Stomach (tissue), 4 donors: ENCODE measurements at regions not wholly inside any gene's neighbourhood (a gene's known extent, or its start where the extent isn't known, plus 50 kb on each side); places are given as distances from the start of the nearest gene placed in this dataset.

Experiments
- CTCF ChIP-seq, 7 experiments: fragments of 450-650 bp in 4 of 7; fragments of 200-600 bp in 3 of 7; sonication (generic) in 3 of 7; IDR thresholded peaks; one replicate each; pipeline ENCODE4 v1.5.1; 2016 to 2019; ENCODE audit warnings: antibody characterized with exemption in 7 of 7, control low read depth in 2 of 7, mild to moderate bottlenecking in 1 of 7
- POLR2AphosphoS5 ChIP-seq, 3 donors: sonication (generic); formaldehyde crosslinking; IDR thresholded peaks; one replicate each; pipeline ENCODE4 v1.6.1; 2016; ENCODE audit warnings: antibody characterized with exemption in 3 of 3

GRCh38 chr12:13834241-13834640, 147.2 kb downstream of the GRIN2B start:
- TF ChIP-seq CTCF (IDR thresholded peaks at IDR 0.05) = no peak
- no peak for TF ChIP-seq POLR2AphosphoS5 (IDR thresholded peaks at IDR 0.05)
